GM19328 (cell line): ENCODE measurements at regions not wholly inside any gene's neighbourhood (a gene's known extent, or its start where the extent isn't known, plus 50 kb on each side); places are given as distances from the start of the nearest gene placed in this dataset.
A peak's percentile ranks its signal among the peaks of the same experiment; 100 is the strongest.
"Not testable (repeated sequence)": the region's sequence is repeated elsewhere in the genome, so short reads cannot be mapped to it uniquely, and the experiment has no call there.

Source experiments
- ATAC-seq: cut with Tn5 transposase; IDR thresholded peaks from one replicate; pipeline ENCODE4 v1.9.1; 2021; ENCODE audit warnings: mild to moderate bottlenecking, moderate library complexity; ENCODE audit not compliant: unreplicated experiment

- ATAC-seq: no peak
Observed at GRCh38 chr3:3902161-3902560, 102.9 kb downstream of the LRRN1 start.

GRCh38 chr3:3906171-3906570 lies 106.9 kb downstream of the LRRN1 start:
- ATAC-seq: no peak

- no peak for ATAC-seq
Observed at GRCh38 chr3:3907023-3907422, 107.8 kb downstream of the LRRN1 start.

- ATAC-seq: no peak
Observed at GRCh38 chr3:3918763-3919162, 119.5 kb downstream of the LRRN1 start.

GRCh38 chr3:3919316-3919715 lies 120.1 kb downstream of the LRRN1 start:
- no peak for ATAC-seq

- no peak for ATAC-seq
Observed at GRCh38 chr3:3923619-3924018, 124.4 kb downstream of the LRRN1 start.

- ATAC-seq: no peak
Observed at GRCh38 chr3:3927198-3927597, 128.0 kb downstream of the LRRN1 start.

- no peak for ATAC-seq
Observed at GRCh38 chr3:3927965-3928364, 128.7 kb downstream of the LRRN1 start.

- not testable (repeated sequence) for ATAC-seq
Observed at GRCh38 chr3:3941380-3941779, 142.1 kb downstream of the LRRN1 start.

GRCh38 chr3:3951071-3951470 lies 151.8 kb downstream of the LRRN1 start:
- no peak for ATAC-seq

GRCh38 chr3:3951501-3951900 lies 152.3 kb downstream of the LRRN1 start:
- ATAC-seq: no peak

GRCh38 chr3:3962867-3963266 lies 163.6 kb downstream of the LRRN1 start:
- not testable (repeated sequence) for ATAC-seq

- ATAC-seq: no peak
Observed at GRCh38 chr3:3984053-3984452, 184.8 kb downstream of the LRRN1 start.

GRCh38 chr3:3991598-3991997 lies 192.4 kb downstream of the LRRN1 start:
- ATAC-seq: no peak

- no peak for ATAC-seq
Observed at GRCh38 chr3:3992312-3992874, 193.2 kb downstream of the LRRN1 start.

- peak; percentile 80 for ATAC-seq
Observed at GRCh38 chr3:3998140-3998922, 199.1 kb downstream of the LRRN1 start.

GRCh38 chr3:3999340-3999739 lies 200.1 kb downstream of the LRRN1 start:
- not testable (repeated sequence) for ATAC-seq

GRCh38 chr3:4001976-4002375 lies 202.7 kb downstream of the LRRN1 start:
- ATAC-seq: no peak

- no peak for ATAC-seq
Observed at GRCh38 chr3:4006288-4006687, 207.1 kb downstream of the LRRN1 start.

GRCh38 chr3:4008205-4008604 lies 209.0 kb downstream of the LRRN1 start:
- ATAC-seq: no peak

- no peak for ATAC-seq
Observed at GRCh38 chr3:4011166-4011565, 211.9 kb downstream of the LRRN1 start.

- ATAC-seq: no peak
Observed at GRCh38 chr3:4015426-4015825, 216.2 kb downstream of the LRRN1 start.

GRCh38 chr3:4019501-4019900 lies 220.3 kb downstream of the LRRN1 start:
- no peak for ATAC-seq
